ENCODE measurements at regions not wholly inside any gene's neighbourhood (a gene's known extent, or its start where the extent isn't known, plus 50 kb on each side); places are given as distances from the start of the nearest gene placed in this dataset.
"Not testable (repeated sequence)": the region's sequence is repeated elsewhere in the genome, so short reads cannot be mapped to it uniquely, and the experiment has no call there.

DNA sequence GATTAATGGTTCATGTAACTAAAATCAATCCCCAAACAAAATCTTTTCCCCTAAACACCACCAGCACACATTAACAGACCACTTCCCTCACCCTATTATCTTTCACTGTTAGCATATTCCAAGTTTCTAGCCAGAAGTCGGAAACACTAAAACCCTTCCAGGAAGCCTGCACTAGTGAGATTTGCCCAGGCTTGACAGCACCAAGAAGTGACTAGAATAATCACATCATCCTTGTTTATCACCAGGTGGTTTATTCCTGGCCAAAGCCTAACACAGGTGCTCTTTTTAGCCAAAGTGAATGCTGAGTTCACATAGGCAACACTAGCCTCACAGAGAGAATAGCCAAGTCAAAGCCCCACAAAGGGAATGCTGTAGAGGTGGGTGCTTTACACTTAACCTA lies 221.2 kb upstream of the HNRNPA3 start:
- Histone ChIP-seq H3K9ac (ENCODE audit: low read depth, low read length) (no peak overlapping the region), H3K9me3 (ENCODE audit: insufficient read depth, low read depth, low read length) (no peaks in the 10 kb centered on the region), H3K4me3 (ENCODE audit: low read length) (no peak overlapping the region), H3K27ac (ENCODE audit: low read depth, low read length) (no peak overlapping the region), H3K36me3 (ENCODE audit: insufficient read depth, low read length) (no peaks in the 10 kb centered on the region), H3K27me3 (ENCODE audit: insufficient read depth, low read length) (no peaks in the 10 kb centered on the region), H3K4me1 (ENCODE audit: insufficient read depth, low read length) (no peaks in the 10 kb centered on the region)
- 93% methylated on average over 1 of the region's 1 CpG for WGBS

GRCh38 chr2:176997074-176997791 lies 215.4 kb upstream of the HNRNPA3 start:
- no peaks in the 10 kb centered on the region for H3K9me3 ChIP-seq (ENCODE audit: insufficient read depth, low read depth, low read length)
- H3K4me3 ChIP-seq (ENCODE audit: low read length): no peak overlapping the region
- WGBS: 87% methylated on average over 5 of the region's 5 CpGs
- no peaks in the 10 kb centered on the region for H3K27me3 ChIP-seq (ENCODE audit: insufficient read depth, low read length)
- no peaks in the 10 kb centered on the region for H3K36me3 ChIP-seq (ENCODE audit: insufficient read depth, low read length)
- no peak overlapping the region for H3K27ac ChIP-seq (ENCODE audit: low read depth, low read length)
- no peak overlapping the region for H3K9ac ChIP-seq (ENCODE audit: low read depth, low read length)
- H3K4me1 ChIP-seq (ENCODE audit: insufficient read depth, low read length): peaks cover 11% of the 10 kb centered on the region; the same call in 1 of the 2 replicates

- WGBS: 91% methylated on average over 1 of the region's 1 CpG
- Histone ChIP-seq H3K9me3 (ENCODE audit: insufficient read depth, low read depth, low read length) (no peaks in the 10 kb centered on the region), H3K27ac (ENCODE audit: low read depth, low read length) (no peak overlapping the region), H3K27me3 (ENCODE audit: insufficient read depth, low read length) (no peaks in the 10 kb centered on the region), H3K4me1 (ENCODE audit: insufficient read depth, low read length) (peaks cover 11% of the 10 kb centered on the region; the same call in 1 of the 2 replicates), H3K9ac (ENCODE audit: low read depth, low read length) (no peak overlapping the region), H3K4me3 (ENCODE audit: low read length) (no peak overlapping the region), H3K36me3 (ENCODE audit: insufficient read depth, low read length) (no peaks in the 10 kb centered on the region)
Observed at GRCh38 chr2:176997792-176998169, 214.8 kb upstream of the HNRNPA3 start.

GRCh38 chr2:176999301-176999700 lies 213.3 kb upstream of the HNRNPA3 start:
- Histone ChIP-seq H3K27me3 (ENCODE audit: insufficient read depth, low read length) (no peaks in the 10 kb centered on the region), H3K4me1 (ENCODE audit: insufficient read depth, low read length) (peaks cover 11% of the 10 kb centered on the region; the same call in 1 of the 2 replicates), H3K9me3 (ENCODE audit: insufficient read depth, low read depth, low read length) (no peaks in the 10 kb centered on the region), H3K27ac (ENCODE audit: low read depth, low read length) (no peak overlapping the region), H3K36me3 (ENCODE audit: insufficient read depth, low read length) (no peaks in the 10 kb centered on the region), H3K4me3 (ENCODE audit: low read length) (no peak overlapping the region), H3K9ac (ENCODE audit: low read depth, low read length) (no peak overlapping the region)
- WGBS: 83% methylated on average over 1 of the region's 1 CpG

DNA sequence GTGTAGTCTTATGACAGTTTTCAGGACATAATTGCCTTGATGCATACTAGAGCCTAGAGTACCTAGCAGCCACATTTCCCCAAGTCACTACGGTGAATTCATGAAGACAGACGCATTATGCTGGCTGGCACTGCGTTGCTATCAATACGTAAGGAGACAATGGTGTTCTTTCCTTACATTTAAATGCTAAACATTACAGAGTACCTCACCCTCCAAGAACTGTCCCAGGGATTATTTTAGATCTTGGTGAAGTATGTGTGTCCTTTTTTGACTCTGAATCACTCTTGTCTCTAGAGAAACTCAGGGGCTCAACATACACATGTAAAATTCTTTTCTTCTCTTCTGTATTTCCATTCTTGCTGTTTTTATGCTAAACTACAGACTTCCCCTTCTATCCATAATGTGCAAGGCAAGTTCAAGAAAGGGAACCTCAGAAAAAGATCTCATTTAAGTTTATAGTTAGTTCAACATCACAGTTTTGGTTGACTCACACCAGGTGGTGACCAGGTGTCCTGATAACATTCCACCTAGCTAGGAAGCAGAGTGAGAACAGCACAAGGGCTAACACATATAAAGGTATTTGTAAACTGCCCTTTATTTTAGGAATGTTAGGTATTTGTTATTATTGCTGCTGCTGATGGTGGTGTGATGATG lies 212.4 kb upstream of the HNRNPA3 start:
- Histone ChIP-seq H3K27me3 (ENCODE audit: insufficient read depth, low read length) (no peaks in the 10 kb centered on the region), H3K27ac (ENCODE audit: low read depth, low read length) (no peak overlapping the region), H3K36me3 (ENCODE audit: insufficient read depth, low read length) (no peaks in the 10 kb centered on the region), H3K4me1 (ENCODE audit: insufficient read depth, low read length) (peaks cover 11% of the 10 kb centered on the region; the same call in 1 of the 2 replicates), H3K9ac (ENCODE audit: low read depth, low read length) (no peak overlapping the region), H3K9me3 (ENCODE audit: insufficient read depth, low read depth, low read length) (no peaks in the 10 kb centered on the region), H3K4me3 (ENCODE audit: low read length) (no peak overlapping the region)
- WGBS: 83% methylated on average over 4 of the region's 4 CpGs

- Histone ChIP-seq H3K4me3 (ENCODE audit: low read length) (no peak overlapping the region), H3K9ac (ENCODE audit: low read depth, low read length) (no peak overlapping the region), H3K27me3 (ENCODE audit: insufficient read depth, low read length) (no peaks in the 10 kb centered on the region), H3K36me3 (ENCODE audit: insufficient read depth, low read length) (no peaks in the 10 kb centered on the region), H3K4me1 (ENCODE audit: insufficient read depth, low read length) (peaks cover 11% of the 10 kb centered on the region; the same call in 1 of the 2 replicates), H3K9me3 (ENCODE audit: insufficient read depth, low read depth, low read length) (no peaks in the 10 kb centered on the region), H3K27ac (ENCODE audit: low read depth, low read length) (no peak overlapping the region)
- WGBS: 97% methylated on average over 4 of the region's 4 CpGs
Observed at GRCh38 chr2:177000715-177001072, 211.9 kb upstream of the HNRNPA3 start.

GRCh38 chr2:177001334-177001733 lies 211.3 kb upstream of the HNRNPA3 start:
- WGBS: 94% methylated on average over 2 of the region's 2 CpGs

GRCh38 chr2:177002983-177003382 lies 209.6 kb upstream of the HNRNPA3 start:
- H3K9me3 ChIP-seq (ENCODE audit: insufficient read depth, low read depth, low read length): peaks cover 9% of the 10 kb centered on the region; the same call in 1 of the 2 replicates
- no peak overlapping the region for H3K4me3 ChIP-seq (ENCODE audit: low read length)
- no peaks in the 10 kb centered on the region for H3K27me3 ChIP-seq (ENCODE audit: insufficient read depth, low read length)
- peaks cover 11% of the 10 kb centered on the region; the same call in 1 of the 2 replicates for H3K4me1 ChIP-seq (ENCODE audit: insufficient read depth, low read length)
- H3K9ac ChIP-seq (ENCODE audit: low read depth, low read length): no peak overlapping the region
- H3K36me3 ChIP-seq (ENCODE audit: insufficient read depth, low read length): no peaks in the 10 kb centered on the region
- no peak overlapping the region for H3K27ac ChIP-seq (ENCODE audit: low read depth, low read length)
- 97% methylated on average over 3 of the region's 3 CpGs for WGBS

More at GRCh38 chr2:177001334-177001733, 211.3 kb upstream of the HNRNPA3 start:
- no peaks in the 10 kb centered on the region for H3K27me3 ChIP-seq (ENCODE audit: insufficient read depth, low read length)
- H3K9me3 ChIP-seq (ENCODE audit: insufficient read depth, low read depth, low read length): no peaks in the 10 kb centered on the region
- H3K4me3 ChIP-seq (ENCODE audit: low read length): no peak overlapping the region
- H3K36me3 ChIP-seq (ENCODE audit: insufficient read depth, low read length): no peaks in the 10 kb centered on the region
- no peak overlapping the region for H3K9ac ChIP-seq (ENCODE audit: low read depth, low read length)
- H3K4me1 ChIP-seq (ENCODE audit: insufficient read depth, low read length): peaks cover 11% of the 10 kb centered on the region; the same call in 1 of the 2 replicates
- no peak overlapping the region for H3K27ac ChIP-seq (ENCODE audit: low read depth, low read length)

GRCh38 chr2:177007726-177008125 lies 204.9 kb upstream of the HNRNPA3 start:
- H3K4me1 ChIP-seq (ENCODE audit: insufficient read depth, low read length); H3K27me3 ChIP-seq (ENCODE audit: insufficient read depth, low read length); H3K4me3 ChIP-seq (ENCODE audit: low read length); H3K36me3 ChIP-seq (ENCODE audit: insufficient read depth, low read length); H3K9ac ChIP-seq (ENCODE audit: low read depth, low read length); H3K27ac ChIP-seq (ENCODE audit: low read depth, low read length); H3K9me3 ChIP-seq (ENCODE audit: insufficient read depth, low read depth, low read length): not testable (repeated sequence)
- 97% methylated on average over 28 of the region's 28 CpGs for WGBS

- H3K9ac ChIP-seq (ENCODE audit: low read depth, low read length); H3K27me3 ChIP-seq (ENCODE audit: insufficient read depth, low read length); H3K27ac ChIP-seq (ENCODE audit: low read depth, low read length); H3K4me3 ChIP-seq (ENCODE audit: low read length); H3K36me3 ChIP-seq (ENCODE audit: insufficient read depth, low read length); H3K9me3 ChIP-seq (ENCODE audit: insufficient read depth, low read depth, low read length); H3K4me1 ChIP-seq (ENCODE audit: insufficient read depth, low read length): not testable (repeated sequence)
- WGBS: 96% methylated on average over 17 of the region's 17 CpGs
Observed at GRCh38 chr2:177008662-177009061, 203.9 kb upstream of the HNRNPA3 start.

GRCh38 chr2:177010146-177010545 lies 202.4 kb upstream of the HNRNPA3 start:
- H3K36me3 ChIP-seq (ENCODE audit: insufficient read depth, low read length): no peaks in the 10 kb centered on the region
- no peaks in the 10 kb centered on the region for H3K4me1 ChIP-seq (ENCODE audit: insufficient read depth, low read length)
- H3K9me3 ChIP-seq (ENCODE audit: insufficient read depth, low read depth, low read length): peaks cover 10% of the 10 kb centered on the region; the same call in 1 of the 2 replicates
- no peak overlapping the region for H3K27ac ChIP-seq (ENCODE audit: low read depth, low read length)
- H3K27me3 ChIP-seq (ENCODE audit: insufficient read depth, low read length): no peaks in the 10 kb centered on the region
- 88% methylated on average over 6 of the region's 6 CpGs for WGBS
- no peak overlapping the region for H3K9ac ChIP-seq (ENCODE audit: low read depth, low read length)
- H3K4me3 ChIP-seq (ENCODE audit: low read length): no peak overlapping the region

Measured in HUES64 (cell line).